NCI-H524 (cell line): ENCODE measurements at regions not wholly inside any gene's neighbourhood (a gene's known extent, or its start where the extent isn't known, plus 50 kb on each side); places are given as distances from the start of the nearest gene placed in this dataset.

Source experiments
- DNase-seq, 2 experiments: peaks; one replicate each; lab custom pipeline; 2025; lab: John Stamatoyannopoulos, UW

DNA sequence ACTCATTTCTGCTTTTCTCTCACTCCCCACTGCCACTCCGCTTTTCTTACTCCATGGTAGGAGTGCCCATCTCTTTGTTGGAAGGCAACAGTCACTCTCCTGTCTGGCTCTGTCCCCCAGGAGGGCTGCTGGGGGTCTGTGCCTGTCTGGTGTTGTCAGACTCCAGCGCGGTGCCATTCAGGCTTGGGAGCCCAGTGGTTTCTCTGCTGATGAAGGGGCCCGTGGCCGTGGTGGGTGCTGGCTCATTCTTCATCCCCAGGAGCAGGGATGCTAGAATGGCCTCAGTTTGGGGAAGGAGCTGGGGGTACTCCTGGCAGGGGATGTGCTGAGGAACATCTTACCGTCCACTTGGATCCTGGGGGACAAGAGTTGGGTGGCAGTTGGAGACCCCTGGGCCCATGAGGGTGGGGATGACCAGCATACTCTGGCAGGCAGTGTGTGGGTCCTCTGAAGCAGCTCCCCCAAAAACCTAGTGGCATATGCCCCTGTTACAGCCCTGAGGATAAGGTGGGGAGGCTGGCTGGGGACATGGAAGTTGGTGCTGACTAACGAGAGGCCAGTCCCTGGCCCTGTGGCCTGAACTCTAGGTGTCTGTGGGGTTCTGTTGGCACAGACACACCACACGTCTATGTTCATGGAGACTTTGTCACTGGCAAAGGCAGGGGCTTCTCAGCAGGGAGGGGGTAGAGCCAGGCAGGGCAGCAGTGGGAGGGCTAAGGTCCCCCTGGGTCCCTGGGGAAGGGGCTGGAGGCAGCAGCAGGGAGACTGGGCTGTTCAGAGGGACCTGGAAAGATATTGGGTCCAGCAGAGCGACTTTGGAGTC, 102.8 kb upstream of the RET start:
- DNase-seq = no peak

DNA sequence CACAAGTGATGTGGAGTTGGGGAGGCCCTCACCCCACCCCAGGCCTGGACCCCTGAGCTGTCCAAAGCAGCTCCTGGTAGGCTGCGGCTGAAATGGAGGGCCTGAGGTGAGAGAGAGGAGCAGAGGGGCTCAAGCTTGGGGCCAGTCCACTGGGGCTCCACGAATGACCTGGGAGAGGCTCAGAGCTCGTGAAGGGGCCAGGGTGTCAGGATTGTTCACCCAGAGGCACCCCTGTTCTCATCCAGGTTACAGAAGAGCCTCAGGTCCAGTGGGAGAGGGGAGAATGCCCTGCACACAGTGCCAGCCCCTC, 102.2 kb upstream of the RET start:
- no peak for DNase-seq

DNA sequence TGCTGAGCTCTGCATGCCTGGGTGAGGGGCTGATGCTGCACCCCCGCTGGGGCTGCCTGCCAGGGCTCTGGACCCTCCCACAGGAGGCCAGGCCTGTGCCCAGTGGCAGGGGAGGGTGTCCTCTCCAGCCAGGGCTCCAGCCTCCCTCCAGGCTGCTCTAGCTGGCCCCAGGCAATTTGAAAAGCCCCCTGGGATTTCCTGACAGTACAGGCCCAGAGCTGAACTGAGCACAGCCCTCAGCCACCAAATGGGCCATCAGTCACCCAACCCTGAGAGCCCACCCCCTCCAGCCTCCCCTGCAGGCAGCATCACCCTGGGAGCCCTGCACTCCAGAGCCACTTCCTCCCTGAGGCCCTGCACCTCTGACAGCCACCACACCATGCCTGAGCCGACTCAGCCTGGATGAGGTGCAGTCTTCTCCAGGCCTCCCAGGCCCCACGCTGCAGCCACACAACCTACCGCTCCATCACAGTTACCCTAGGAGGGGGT, 101.8 kb upstream of the RET start:
- DNase-seq = no peak

DNA sequence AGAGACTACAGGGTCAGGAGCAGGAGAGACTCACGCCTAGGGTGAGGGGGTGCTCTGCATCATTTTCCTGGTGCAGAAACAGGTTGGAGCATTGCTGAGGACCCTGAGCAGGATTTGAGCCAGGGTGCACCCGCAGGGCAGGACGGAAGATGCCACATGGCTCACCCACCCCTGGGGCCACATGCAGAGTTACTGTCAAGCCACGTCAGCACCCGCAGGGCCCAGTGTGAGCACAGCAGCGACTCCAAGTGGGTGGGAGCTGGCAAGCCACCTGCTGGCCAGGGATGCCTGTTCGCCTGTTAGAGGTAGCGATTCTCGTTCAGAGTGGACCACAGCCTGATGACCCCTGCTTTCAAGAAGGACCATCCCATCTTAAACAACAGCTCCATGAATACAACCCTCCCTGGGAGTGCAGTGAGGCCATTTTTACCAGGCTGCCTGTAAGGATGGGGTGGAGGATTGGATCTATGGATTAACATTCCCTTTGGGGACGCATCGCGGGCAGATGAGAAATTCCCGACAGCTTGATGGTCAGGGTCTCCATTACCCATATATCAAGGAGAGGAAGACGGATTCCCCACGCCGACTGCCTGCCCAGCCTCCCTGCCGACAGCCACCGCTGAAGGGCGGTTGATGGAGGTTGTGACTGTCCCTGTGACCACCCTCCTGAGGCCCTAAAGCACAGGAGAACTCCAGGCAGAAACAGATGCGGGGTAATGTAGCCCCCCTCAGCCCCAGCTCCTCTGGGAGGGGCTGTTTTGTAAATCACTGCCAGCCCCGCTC, 101.1 kb upstream of the RET start:
- no peak for DNase-seq

DNA sequence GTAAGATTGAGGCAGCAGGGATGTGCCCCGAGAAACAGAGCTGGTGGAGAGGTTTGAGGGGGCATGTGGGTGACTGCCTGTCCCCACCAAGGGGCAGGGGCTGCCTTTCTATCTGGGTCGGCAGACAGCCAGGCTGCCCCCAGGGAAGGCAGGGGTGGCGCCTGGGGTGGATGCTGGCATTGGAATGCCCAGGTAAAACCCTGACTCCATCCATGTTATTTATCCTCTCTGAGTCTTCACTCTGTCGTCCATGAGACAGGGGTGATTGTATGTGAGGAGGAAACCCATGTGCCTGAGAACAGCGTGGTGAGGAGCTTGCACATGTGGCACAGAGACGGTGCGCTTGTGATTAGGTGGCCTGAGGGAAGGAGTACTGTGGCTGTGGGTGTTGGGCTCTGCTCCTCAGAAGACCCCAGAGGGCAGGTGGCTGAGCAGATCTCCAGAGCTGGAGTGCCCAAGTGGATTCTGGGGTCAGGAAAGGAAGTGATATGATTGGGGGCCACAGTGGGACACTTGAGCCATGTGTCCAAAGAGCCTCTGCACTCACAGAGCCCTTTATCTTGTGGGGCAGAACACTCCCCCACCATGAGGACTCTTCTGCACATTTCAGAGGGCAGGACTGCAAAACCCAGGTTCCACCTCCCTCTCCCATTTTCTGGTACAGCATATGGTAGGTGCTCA, 100.4 kb upstream of the RET start:
- DNase-seq = no peak

DNA sequence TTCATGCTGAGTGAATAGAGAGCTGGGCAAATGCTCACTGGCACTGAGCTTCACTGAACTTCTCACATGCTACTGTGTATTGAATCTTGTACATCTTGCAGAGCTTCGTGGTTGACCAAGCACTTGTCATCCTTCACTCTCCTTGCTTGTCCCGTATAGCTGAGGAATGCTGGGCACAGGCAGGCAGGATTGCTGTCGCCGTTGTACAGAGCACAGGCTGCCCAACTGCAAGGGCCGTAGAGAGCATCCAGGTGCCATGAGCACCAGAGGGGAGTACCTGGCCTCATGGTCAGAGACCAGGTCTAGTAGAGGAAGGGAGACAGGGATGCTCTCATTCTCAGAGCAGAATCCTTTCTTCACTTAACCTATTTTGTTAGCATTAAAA, 99.8 kb upstream of the RET start:
- DNase-seq = no peak

DNA sequence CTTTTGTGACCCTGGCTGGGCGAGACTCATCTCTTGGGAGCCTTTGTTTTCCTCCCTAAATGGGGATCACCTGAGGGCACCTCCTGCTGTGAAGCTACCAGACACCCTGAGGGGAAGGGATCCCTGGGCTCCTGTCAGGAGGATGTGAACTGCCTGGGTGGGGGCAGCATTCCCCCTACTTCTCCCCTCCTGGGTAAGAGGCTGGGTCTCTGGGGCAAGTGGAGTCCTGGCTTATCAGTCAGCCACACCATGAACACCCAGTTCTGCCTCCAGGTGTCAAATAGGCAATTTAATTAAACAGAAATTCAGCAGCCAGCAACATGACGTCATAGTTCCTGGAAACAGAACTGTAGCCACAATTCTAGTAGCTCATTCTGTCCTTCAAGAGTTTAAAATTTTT, 97.7 kb upstream of the RET start:
- no peak for DNase-seq

DNA sequence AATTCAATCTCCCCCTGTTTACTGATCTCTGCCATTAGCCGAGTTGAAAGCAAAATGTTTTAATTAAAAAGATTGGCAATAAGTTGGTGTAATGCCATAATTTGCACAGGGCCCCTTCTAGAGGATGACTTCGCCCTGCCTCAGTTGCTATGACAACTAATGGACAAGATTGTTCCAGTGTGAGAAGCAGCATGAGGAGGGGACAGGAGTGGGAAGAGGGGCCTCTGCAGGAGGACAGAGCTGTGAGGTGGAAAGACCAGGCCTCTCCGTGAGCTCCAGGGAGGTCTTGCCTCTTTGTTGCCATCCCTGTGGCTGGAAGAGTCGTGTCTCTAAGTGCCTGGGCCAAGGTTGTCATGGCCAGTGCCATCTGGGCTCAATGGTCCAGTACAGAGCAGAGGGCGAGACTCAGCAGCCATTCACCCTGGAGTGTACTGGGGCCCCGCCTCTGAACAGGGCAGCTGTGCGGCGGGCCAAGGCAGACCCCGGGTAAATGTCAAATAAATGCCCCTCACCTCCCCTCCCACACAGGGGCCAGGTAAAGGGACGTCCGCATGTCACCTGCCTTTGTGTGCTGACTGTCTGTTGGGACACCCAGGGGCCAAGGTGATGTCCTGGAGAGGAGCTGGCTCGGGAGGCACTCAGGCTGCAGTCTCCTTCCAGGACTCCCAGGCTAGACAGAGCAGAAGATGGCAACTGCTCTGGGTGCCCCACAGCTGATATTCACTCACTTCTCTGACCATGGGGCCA, 97.0 kb upstream of the RET start:
- DNase-seq = no peak

DNA sequence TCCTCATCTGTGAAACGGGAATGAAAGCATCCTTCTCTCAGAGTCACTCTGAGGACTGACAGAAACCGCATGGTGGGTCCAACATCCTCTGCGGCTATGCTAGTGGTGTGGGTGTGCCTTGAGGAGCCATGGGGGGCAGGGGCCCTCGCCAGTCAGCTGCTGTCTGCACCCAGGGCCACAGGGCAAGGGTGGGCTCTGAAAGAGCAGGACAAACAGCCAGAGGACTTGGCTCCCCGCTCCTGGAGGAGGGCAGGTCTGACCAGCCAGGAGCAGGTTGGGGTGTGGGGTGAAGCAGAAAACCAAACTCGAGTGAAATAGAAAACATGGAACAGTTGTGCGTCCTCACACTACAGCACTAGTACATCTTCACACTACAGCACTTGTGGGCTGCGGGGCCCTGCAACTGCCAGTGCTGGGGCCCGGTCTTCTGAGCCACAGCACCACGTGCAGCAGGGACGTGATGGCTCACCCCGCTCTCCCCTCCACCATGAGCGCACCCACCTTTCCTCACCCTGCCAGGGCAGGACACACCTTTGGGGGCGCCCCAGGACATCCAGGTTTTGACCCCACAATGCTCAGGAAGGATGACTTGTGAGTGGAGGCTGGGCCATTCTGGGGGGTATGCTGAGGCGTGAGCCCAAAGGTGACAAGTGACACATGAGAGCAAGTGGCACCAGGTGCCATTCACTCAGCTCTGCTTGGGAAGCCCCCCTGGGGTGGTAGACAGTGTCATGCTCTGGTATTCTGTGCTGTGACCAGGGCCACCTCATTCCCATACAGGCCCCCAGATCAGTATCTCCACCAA, 96.1 kb upstream of the RET start:
- DNase-seq = no peak

DNA sequence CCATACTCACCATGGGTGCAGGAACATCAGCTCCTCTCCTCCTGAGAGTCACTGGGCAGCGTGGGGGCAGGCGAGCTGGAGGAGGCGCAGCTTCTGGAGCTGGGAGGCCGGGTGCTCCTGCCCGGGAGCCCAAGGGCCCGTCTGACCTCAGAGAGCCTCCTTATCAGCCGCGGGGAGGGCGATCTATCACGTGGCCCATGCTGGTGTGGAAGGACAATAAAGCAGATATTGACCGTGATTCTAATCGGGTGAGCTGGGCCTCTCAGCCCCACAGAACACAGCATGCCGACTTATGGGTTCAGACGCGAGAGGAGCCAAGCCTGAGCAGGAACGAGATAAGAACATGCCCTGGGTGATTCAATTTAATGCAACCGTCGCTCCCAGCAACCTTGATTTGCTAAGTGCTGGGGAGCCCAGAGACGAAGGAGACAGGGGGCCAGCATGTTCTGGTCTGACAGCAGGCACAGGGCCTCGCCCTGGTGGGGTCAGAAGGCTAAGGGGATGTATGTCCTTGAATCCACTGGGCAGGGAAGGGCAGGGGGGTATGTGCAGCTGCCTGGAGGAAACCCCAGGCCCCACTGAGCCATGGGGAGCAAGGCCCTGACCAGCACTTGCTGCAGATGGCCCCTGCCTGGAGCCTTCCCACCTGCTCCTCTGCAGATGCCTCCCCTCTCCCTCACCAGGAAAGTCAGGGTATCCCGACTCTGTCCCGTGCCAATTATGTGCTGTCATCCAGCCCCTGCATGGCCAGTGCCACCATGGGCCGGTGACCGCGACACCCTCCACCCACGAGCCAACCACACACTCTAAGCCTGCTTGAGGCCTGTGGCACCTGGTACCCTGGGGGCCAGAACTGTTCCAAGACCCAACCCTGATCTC, 95.3 kb upstream of the RET start:
- DNase-seq = no peak

DNA sequence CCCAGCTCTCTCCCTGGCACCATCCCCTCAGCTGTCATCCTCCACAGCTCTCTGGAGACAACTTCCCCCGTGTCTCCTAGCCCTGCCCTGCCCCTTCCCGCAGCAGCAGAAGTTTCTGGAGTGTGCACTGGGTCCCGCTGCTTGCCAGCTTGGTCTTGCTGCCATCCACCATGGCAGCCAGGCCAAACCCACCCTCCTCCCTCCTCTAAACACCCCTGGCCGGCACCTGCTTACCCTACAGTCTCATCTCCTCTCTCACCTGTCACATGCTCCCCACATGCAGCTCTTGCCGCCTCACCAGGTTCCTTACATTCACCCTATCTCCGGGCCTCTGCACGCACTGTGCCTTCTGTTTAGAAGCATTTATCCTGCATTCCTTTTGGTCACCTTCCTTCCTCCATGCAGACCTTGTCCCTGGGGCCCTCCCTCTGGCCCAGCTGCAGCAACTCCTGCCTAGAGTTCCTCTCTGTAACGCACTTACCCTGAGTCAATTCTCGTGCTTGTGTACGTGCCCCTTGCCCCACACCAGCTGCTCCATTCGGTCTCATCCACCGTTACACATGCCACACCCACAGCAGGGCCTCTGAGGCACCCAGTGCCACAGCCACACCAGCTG, 93.9 kb upstream of the RET start:
- no peak for DNase-seq

DNA sequence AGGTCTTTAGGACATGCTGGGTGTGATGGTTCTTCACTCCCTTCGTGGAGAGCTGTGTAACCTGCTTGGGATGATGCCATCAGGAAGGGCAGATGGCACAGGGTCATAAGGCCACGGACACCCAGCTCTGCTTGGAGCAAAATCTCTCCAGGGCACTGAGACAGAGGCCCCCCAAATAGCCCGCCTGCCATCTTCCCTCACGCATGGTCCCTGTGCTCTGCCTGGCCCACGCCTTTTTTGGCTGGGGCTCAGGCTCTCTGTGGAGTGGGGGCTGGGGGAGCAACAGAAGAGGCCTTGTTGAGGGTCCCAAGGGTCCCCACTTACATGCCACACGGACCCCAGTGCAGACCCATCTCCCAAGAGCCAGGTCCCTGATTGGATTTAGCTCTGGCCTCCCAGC, 93.3 kb upstream of the RET start:
- no peak for DNase-seq

DNA sequence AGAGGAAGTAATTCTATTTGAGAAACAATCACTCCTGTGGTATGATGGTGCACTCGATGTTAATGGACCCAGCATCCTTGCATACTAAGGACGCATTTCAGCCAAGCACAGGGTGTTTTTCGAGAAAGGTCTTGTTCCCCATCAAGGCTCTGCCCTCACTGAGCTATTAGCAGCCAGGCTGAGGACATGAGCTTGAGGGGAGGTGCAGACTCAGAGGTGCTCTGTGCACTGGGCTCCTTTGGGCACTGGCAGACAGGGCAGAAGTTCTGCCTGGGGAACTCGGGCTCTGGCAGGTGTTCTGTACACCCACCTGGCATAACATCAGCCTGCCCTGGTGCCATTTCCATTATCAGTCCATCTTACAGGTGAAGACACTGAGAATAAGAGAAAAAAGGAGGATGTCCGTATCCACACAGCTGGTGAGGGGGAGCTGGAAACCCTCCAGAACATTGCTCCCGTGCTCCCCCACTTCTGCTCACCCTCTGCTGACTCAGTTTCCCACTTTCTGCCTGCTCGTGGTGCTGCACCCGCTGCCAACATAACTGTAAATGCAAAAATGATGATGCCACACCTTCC, 92.7 kb upstream of the RET start:
- DNase-seq = no peak

DNA sequence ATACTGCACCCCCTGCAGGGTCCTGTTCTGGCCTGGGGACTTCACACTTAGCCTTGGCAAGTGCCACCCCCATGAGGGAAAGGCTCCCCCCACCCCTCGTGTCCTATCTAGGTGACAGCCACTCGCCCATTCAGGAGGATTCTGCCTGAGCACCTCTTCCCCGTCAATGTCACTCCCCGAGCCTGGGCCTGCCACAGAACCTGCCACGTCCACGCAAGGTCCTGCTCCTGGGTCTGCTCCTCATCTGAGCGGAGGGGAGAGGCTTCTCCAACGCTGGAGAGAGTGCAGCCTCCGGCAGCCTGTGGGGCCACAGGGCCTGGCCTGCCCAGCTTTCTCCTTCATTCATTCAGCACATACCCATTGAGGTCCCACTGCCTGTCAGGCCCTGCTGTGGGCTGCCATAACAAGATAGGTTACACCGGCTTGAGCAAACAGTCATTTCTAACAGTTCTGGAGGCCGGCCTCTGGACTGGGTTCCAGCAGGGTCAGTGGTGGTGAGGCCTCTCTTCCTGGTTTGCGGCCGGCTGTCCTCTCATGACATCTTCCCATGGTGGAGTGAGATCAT, 92.0 kb upstream of the RET start:
- no peak for DNase-seq

DNA sequence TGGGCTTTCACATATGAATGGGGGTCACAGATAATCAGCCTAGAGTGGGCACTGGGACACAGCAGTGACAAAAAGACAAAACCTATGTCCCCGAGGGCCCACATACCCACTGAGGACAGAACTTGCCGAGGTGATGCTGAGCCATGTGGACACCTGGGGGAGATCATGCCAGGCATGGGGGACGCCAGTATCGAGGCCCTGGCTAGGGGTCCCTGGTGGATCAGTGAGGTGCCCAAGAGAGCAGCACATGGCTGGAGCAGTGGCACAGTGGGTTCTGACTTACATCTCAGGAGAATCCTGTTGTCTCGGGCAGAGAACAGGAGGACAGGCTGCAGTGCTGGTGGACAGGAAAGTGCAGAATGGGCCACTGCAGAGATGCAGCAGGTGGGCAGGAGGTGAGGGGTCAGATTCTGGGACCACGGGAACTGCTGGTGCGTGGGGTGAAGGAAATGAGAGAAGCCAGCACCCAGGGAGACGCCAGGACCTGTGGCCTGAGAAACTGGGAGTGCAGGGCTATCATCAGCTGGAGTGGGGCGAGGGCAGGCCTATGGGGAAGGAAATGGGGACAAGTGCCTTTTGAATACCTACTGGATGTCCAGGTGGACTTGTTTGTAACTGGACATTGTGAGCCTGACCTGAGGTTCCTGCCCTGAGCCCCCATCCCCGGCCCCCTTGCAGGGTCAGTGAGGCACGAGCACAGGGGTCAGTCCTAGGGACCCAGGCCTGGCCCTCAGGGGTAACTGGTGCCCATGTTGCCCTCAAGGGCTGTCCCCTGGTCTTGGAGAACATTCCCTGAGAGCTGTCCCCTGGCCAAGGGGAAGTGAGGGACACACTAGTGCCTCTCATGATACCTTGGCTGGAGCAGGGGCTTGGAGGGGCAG, 91.2 kb upstream of the RET start:
- no peak for DNase-seq

DNA sequence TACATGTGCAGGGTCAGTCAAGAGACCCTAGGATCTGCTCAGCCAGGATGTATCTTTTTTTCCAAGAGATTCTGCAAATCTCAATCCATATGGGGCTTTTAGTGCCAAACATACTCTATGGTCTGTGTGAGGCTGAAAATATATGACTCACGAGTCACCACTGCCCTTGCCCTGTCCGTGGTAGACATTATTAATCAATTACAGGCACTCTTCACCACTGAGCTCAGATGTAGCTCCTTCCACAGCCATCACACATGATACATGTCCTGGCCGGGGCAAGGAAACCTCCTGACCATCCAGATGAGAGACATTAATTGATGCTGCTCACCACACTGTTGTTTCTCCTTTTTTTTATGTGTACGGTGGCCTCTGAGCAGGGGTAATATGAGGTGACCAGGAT, 90.2 kb upstream of the RET start:
- DNase-seq = no peak

DNA sequence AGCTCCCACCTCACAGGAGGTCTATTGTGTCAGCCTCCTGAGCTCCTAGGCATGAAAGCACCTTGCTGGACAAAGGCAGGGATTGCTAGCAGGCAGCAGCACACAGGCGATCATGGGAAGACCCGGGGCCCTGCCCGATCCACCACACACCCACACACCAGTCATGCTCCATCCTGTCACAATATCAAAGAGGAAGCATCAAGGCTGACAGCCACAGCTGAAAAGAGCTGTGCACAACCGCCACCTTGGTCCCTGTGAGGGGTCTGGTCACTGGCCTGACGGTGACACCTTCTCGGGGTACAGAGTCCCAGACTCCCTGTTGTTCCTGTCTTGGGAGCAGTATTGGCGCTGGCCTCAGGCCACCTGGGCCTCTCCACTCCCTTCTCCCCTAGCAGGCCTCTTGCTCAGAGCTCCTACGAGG, 89.7 kb upstream of the RET start:
- DNase-seq = no peak

DNA sequence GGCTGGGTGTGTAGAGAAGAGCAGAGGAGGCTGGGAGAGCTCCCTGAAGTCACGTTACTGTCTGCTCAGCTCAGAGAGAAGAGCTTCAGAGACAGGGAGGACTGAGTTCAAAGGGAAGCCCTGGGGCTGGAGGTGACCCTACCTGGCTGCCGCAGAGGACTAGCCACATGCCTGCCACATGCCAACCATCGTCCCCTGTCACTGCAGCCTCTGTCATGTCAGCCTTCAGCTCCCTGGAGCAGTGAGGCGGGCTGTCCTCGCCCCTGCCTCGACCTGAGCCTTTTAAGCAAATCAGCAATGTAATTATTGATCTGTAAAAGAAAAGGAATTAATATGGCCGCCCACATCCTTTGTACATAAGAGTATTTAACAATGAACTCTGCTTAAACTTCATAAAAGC, 89.3 kb upstream of the RET start:
- no peak for DNase-seq
